MM.1S (cell line): ENCODE measurements at regions not wholly inside any gene's neighbourhood (a gene's known extent, or its start where the extent isn't known, plus 50 kb on each side); places are given as distances from the start of the nearest gene placed in this dataset.

Experiments
- EZH2 ChIP-seq: fragments of 300-600 bp; sonication (generic); optimal IDR thresholded peaks from 2 replicates; pipeline ENCODE3; 2017; ENCODE audit warnings: low read depth, mild to moderate bottlenecking, antibody characterized with exemption, low read length, mixed read lengths
- TF ChIP-seq, protein P1 (sequence below): fragments of 300-600 bp; sonication (generic); IDR thresholded peaks from 2 replicates; pipeline ENCODE4 v1.5.1; 2016; ENCODE audit warnings: antibody characterized with exemption, low read length, mixed read lengths

GRCh38 chr12:108409481-108409880, 70.4 kb upstream of the CMKLR1 start:
- TF ChIP-seq, protein P1, sequence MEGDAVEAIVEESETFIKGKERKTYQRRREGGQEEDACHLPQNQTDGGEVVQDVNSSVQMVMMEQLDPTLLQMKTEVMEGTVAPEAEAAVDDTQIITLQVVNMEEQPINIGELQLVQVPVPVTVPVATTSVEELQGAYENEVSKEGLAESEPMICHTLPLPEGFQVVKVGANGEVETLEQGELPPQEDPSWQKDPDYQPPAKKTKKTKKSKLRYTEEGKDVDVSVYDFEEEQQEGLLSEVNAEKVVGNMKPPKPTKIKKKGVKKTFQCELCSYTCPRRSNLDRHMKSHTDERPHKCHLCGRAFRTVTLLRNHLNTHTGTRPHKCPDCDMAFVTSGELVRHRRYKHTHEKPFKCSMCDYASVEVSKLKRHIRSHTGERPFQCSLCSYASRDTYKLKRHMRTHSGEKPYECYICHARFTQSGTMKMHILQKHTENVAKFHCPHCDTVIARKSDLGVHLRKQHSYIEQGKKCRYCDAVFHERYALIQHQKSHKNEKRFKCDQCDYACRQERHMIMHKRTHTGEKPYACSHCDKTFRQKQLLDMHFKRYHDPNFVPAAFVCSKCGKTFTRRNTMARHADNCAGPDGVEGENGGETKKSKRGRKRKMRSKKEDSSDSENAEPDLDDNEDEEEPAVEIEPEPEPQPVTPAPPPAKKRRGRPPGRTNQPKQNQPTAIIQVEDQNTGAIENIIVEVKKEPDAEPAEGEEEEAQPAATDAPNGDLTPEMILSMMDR = no peak
- TF ChIP-seq EZH2 = no peak
